ENCODE measurements at regions not wholly inside any gene's neighbourhood (a gene's known extent, or its start where the extent isn't known, plus 50 kb on each side); places are given as distances from the start of the nearest gene placed in this dataset.

DNA sequence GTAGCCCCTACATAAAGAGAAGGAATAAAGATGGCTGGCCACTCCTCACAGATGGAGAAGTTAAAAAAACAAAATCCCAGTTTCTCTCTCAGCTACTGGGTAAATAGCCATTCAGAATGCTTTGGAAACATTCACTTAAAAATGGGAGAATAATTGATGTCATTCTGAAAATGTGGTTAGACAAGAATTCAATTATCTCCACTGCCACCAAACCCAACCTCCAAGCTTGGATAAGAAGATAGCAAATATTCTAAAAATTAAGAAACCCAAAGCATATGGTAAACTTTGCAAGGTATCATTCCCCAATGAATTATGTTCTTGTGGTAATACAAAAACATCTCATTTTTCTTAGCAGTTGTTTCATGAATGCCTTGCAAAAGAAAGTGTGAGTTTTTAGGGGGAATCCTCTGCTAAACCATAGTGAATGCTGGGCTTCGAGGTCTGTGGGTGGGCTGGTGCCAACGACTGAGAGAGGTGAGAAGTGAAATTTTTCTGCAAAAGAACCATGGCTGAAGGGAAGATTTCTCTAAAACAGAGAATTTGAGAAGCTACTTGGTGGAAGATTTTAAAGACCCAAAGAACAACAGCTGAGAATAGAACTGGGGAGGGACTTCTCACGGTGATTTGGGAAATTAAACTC is 497.9 kb upstream of the JARID2 start:
- DNase-seq (ENCODE audit: low spot score) (no peak), ATAC-seq (no peak), FAIRE-seq (no peak)
- H3K27me3 ChIP-seq (ENCODE audit: control insufficient read depth in 1 of 2, insufficient read depth in 2 of 2, low read length in 2 of 2) = no peaks in the 10 kb centered on the region
- H2AFZ ChIP-seq (ENCODE audit: low read length) = no peak overlapping the region
- no peaks in the 10 kb centered on the region for H3K79me2 ChIP-seq (ENCODE audit: insufficient read depth, low read length)
- H3K36me3 ChIP-seq (replicated peaks in 1 of 2; ENCODE audit: control insufficient read depth in 1 of 2, insufficient read depth in 2 of 2, low read length in 2 of 2) = no peaks in the 10 kb centered on the region
- no peaks in the 10 kb centered on the region for H3K9me3 ChIP-seq (ENCODE audit: low read length)
- no peak overlapping the region for H3K27ac ChIP-seq (ENCODE audit: extremely low read length, insufficient read depth, low read length)
- no peaks in the 10 kb centered on the region for H4K20me1 ChIP-seq (ENCODE audit: insufficient read depth, low read length)
- in situ Hi-C loops (cut with HindIII; ENCODE audit: extremely low pct_ligation_motif_present, low pct_unique_long_range_greater_than_20kb) = no loop called here
- BruUV-seq (replicated peaks) = no TSS peak
- no peak overlapping the region for H3K4me2 ChIP-seq (ENCODE audit: low read depth, low read length)
- WGBS (ENCODE audit: low lambda C conversion rate) = 44% methylated on average over 3 of the region's 3 CpGs
- POLR2A ChIA-PET = no interaction called here
- no peak overlapping the region for H3K4me3 ChIP-seq (replicated peaks in 1 of 3; ENCODE audit: insufficient read depth in 1 of 3, low read depth in 2 of 3, low read length in 3 of 3)
- 0 out of 2 replicates have a peak, but pooled peaks cover 9% of the 10 kb centered on the region for H3K4me1 ChIP-seq (ENCODE audit: insufficient read depth, low read length)
- intact Hi-C loops (cut with micrococcal nuclease; ENCODE audit: unreplicated experiment) = no loop called here
- no peak overlapping the region for H3K9ac ChIP-seq (ENCODE audit: insufficient read depth, low read depth, low read length)
- CTCF ChIA-PET (ENCODE audit: low intra/inter-chr PET ratio, low total read pairs) = no interaction called here
- TF ChIP-seq AGO2 (optimal IDR thresholded peaks at IDR 0.05; ENCODE audit: low read depth, low read length) (no peak), DPF2 (CRISPR knock-in tag; IDR thresholded peaks at IDR 0.05; ENCODE audit: borderline replicate concordance, low read depth) (no peak), ZSCAN30 (CRISPR knock-in tag; IDR thresholded peaks at IDR 0.05) (no peak), DRAP1 (CRISPR knock-in tag; IDR thresholded peaks at IDR 0.05) (no peak), FOXJ3 (CRISPR knock-in tag; IDR thresholded peaks at IDR 0.05; ENCODE audit: borderline replicate concordance) (no peak), AGO1 (IDR thresholded peaks at IDR 0.05; ENCODE audit: low read depth, low read length, poor library complexity, severe bottlenecking) (no peak), ZNF639 (CRISPR knock-in tag; conservative IDR thresholded peaks at IDR 0.05) (no peak), KMT2A (CRISPR knock-in tag; IDR thresholded peaks at IDR 0.05) (no peak), ARID3A (IDR thresholded peaks at IDR 0.05; ENCODE audit: low read depth, low read length) (no peak), ZFAT (CRISPR knock-in tag; conservative IDR thresholded peaks at IDR 0.05) (no peak), ARNT (IDR thresholded peaks at IDR 0.05) (no peak), NONO (IDR thresholded peaks at IDR 0.05) (no peak), NONO (CRISPR knock-in tag; conservative IDR thresholded peaks at IDR 0.05) (no peak), CBX2 (IDR thresholded peaks at IDR 0.05; ENCODE audit: low read depth, low read length) (no peak), CBX2 (CRISPR knock-in tag; IDR thresholded peaks at IDR 0.05; ENCODE audit: low read depth) (no peak), ZNF841 (CRISPR knock-in tag; IDR thresholded peaks at IDR 0.05; ENCODE audit: borderline replicate concordance) (no peak), NR2F6 (IDR thresholded peaks at IDR 0.05) (no peak), NR2F6 (CRISPR knock-in tag; IDR thresholded peaks at IDR 0.05) (no peak), MED1 (CRISPR knock-in tag; IDR thresholded peaks at IDR 0.05) (no peak)
- TF ChIP-seq, protein P1, sequence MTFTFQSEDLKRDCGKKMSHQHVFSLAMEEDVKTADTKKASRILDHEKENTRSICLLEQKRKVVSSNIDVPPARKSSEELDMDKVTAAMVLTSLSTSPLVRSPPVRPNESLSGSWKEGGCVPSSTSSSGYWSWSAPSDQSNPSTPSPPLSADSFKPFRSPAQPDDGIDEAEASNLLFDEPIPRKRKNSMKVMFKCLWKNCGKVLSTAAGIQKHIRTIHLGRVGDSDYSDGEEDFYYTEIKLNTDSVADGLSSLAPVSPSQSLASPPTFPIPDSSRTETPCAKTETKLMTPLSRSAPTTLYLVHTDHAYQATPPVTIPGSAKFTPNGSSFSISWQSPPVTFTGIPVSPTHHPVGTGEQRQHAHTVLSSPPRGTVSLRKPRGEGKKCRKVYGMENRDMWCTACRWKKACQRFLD (CRISPR knock-in tag; IDR thresholded peaks at IDR 0.05; ENCODE audit: borderline replicate concordance) = no peak

All from HepG2 (cell line).